Activated naive CD4-positive, alpha-beta T cell (primary cell): ENCODE measurements at regions not wholly inside any gene's neighbourhood (a gene's known extent, or its start where the extent isn't known, plus 50 kb on each side); places are given as distances from the start of the nearest gene placed in this dataset.

Experiments
- DNase-seq, 4 experiments: peaks; one replicate each; lab custom pipeline; 2025; lab: John Stamatoyannopoulos, UW

- DNase-seq = no peak
These were observed 804.4 kb upstream of the CELF2 start for GRCh38 chr10:10213237-10213636.

GRCh38 chr10:10222304-10222841 is 795.3 kb upstream of the CELF2 start:
- DNase-seq = no peak

- DNase-seq = no peak
These were observed 794.5 kb upstream of the CELF2 start for GRCh38 chr10:10223131-10223530.

GRCh38 chr10:10225136-10225676 is 792.5 kb upstream of the CELF2 start:
- no peak for DNase-seq

- DNase-seq = no peak
These were observed 784.4 kb upstream of the CELF2 start for GRCh38 chr10:10233229-10233628.

GRCh38 chr10:10235003-10235402 is 782.7 kb upstream of the CELF2 start:
- no peak for DNase-seq

GRCh38 chr10:10247585-10247984 is 770.1 kb upstream of the CELF2 start:
- DNase-seq = no peak

GRCh38 chr10:10256860-10257259 is 760.8 kb upstream of the CELF2 start:
- DNase-seq = no peak

GRCh38 chr10:10259013-10259412 is 758.7 kb upstream of the CELF2 start:
- no peak for DNase-seq

GRCh38 chr10:10270126-10271050 is 747.3 kb upstream of the CELF2 start:
- DNase-seq = no peak

GRCh38 chr10:10271639-10272192 is 746.0 kb upstream of the CELF2 start:
- no peak for DNase-seq

- DNase-seq = no peak
These were observed 744.0 kb upstream of the CELF2 start for GRCh38 chr10:10273661-10274060.

- no peak for DNase-seq
These were observed 737.8 kb upstream of the CELF2 start for GRCh38 chr10:10279906-10280305.

GRCh38 chr10:10292501-10292900 is 725.2 kb upstream of the CELF2 start:
- DNase-seq = no peak

- no peak for DNase-seq
These were observed 724.6 kb upstream of the CELF2 start for GRCh38 chr10:10293041-10293440.

GRCh38 chr10:10293481-10293951 is 724.2 kb upstream of the CELF2 start:
- no peak for DNase-seq

- DNase-seq = no peak
These were observed 723.3 kb upstream of the CELF2 start for GRCh38 chr10:10294184-10294880.

GRCh38 chr10:10294881-10295529 is 722.7 kb upstream of the CELF2 start:
- no peak for DNase-seq

- DNase-seq = no peak
These were observed 722.1 kb upstream of the CELF2 start for GRCh38 chr10:10295537-10295936.

GRCh38 chr10:10302689-10303088 is 715.0 kb upstream of the CELF2 start:
- no peak for DNase-seq

GRCh38 chr10:10307036-10307435 is 710.6 kb upstream of the CELF2 start:
- no peak for DNase-seq

GRCh38 chr10:10307551-10307950 is 710.1 kb upstream of the CELF2 start:
- DNase-seq = no peak
